ENCODE measurements at regions not wholly inside any gene's neighbourhood (a gene's known extent, or its start where the extent isn't known, plus 50 kb on each side); places are given as distances from the start of the nearest gene placed in this dataset.

GRCh38 chr2:120546048-120546864 lies 189.4 kb upstream of the GLI2 start:
- FAIRE-seq (no peak), DNase-seq (peak; percentile 43 to 88)
- Histone ChIP-seq H3K27ac (ENCODE audit: low read depth in 1 of 3, low read length in 2 of 3) (peak overlapping the region in 1 of 3 donors; percentile 15), H3K4me1 (ENCODE audit: control insufficient read depth in 3 of 3, insufficient read depth in 2 of 3, low read depth in 1 of 3, low read length in 2 of 3) (peaks cover 0 to 20% (median 0%) of the 10 kb centered on the region in 3 donors), H3K4me3 (ENCODE audit: low read depth in 1 of 3, low read length in 3 of 3) (no peak overlapping the region), H3K9me3 (ENCODE audit: control insufficient read depth in 2 of 2, insufficient read depth in 1 of 2, low read depth in 1 of 2, low read length in 1 of 2) (no peaks in the 10 kb centered on the region), H3K27me3 (ENCODE audit: control insufficient read depth in 3 of 3, insufficient read depth in 3 of 3, low read length in 3 of 3) (no peaks in the 10 kb centered on the region), H3K36me3 (ENCODE audit: control insufficient read depth in 3 of 3, insufficient read depth in 2 of 3, low read depth in 1 of 3, low read length in 3 of 3) (no peaks in the 10 kb centered on the region)
- WGBS, 3 donors, result 38 to 58% (median 44%) methylated on average over 27 of the region's 27 CpGs

- H3K27ac ChIP-seq (ENCODE audit: low read depth in 1 of 3, low read length in 2 of 3), result peak overlapping the region in 1 of 3 donors; percentile 15
- DNase-seq (peak in 1 of 2 donors; percentile 38), FAIRE-seq (no peak)
- no peak overlapping the region for H3K4me3 ChIP-seq (ENCODE audit: low read depth in 1 of 3, low read length in 3 of 3)
- H3K36me3 ChIP-seq (ENCODE audit: control insufficient read depth in 3 of 3, insufficient read depth in 2 of 3, low read depth in 1 of 3, low read length in 3 of 3), result no peaks in the 10 kb centered on the region
- no peaks in the 10 kb centered on the region for H3K9me3 ChIP-seq (ENCODE audit: control insufficient read depth in 2 of 2, insufficient read depth in 1 of 2, low read depth in 1 of 2, low read length in 1 of 2)
- H3K4me1 ChIP-seq (ENCODE audit: control insufficient read depth in 3 of 3, insufficient read depth in 2 of 3, low read depth in 1 of 3, low read length in 2 of 3), result peaks cover 0 to 20% (median 0%) of the 10 kb centered on the region in 3 donors
- H3K27me3 ChIP-seq (ENCODE audit: control insufficient read depth in 3 of 3, insufficient read depth in 3 of 3, low read length in 3 of 3), result no peaks in the 10 kb centered on the region
- WGBS, 3 donors, result 55 to 79% (median 61%) methylated on average over 7 of the region's 7 CpGs
Measured at GRCh38 chr2:120546865-120547390, 188.7 kb upstream of the GLI2 start.

GRCh38 chr2:120547662-120548061 lies 188.0 kb upstream of the GLI2 start:
- DNase-seq, result no peak
- WGBS, 3 donors, result 89 to 100% (median 95%) methylated on average over 1 of the region's 1 CpG
- no peak for FAIRE-seq
- Histone ChIP-seq H3K27ac (ENCODE audit: low read depth in 1 of 3, low read length in 2 of 3) (no peak overlapping the region), H3K4me3 (ENCODE audit: low read depth in 1 of 3, low read length in 3 of 3) (no peak overlapping the region), H3K9me3 (ENCODE audit: control insufficient read depth in 2 of 2, insufficient read depth in 1 of 2, low read depth in 1 of 2, low read length in 1 of 2) (no peaks in the 10 kb centered on the region), H3K36me3 (ENCODE audit: control insufficient read depth in 3 of 3, insufficient read depth in 2 of 3, low read depth in 1 of 3, low read length in 3 of 3) (no peaks in the 10 kb centered on the region), H3K4me1 (ENCODE audit: control insufficient read depth in 3 of 3, insufficient read depth in 2 of 3, low read depth in 1 of 3, low read length in 2 of 3) (peaks cover 0 to 20% (median 0%) of the 10 kb centered on the region in 3 donors), H3K27me3 (ENCODE audit: control insufficient read depth in 3 of 3, insufficient read depth in 3 of 3, low read length in 3 of 3) (no peaks in the 10 kb centered on the region)

GRCh38 chr2:120548627-120549608 lies 186.8 kb upstream of the GLI2 start:
- FAIRE-seq (no peak), DNase-seq (no peak)
- Histone ChIP-seq H3K9me3 (ENCODE audit: control insufficient read depth in 2 of 2, insufficient read depth in 1 of 2, low read depth in 1 of 2, low read length in 1 of 2) (no peaks in the 10 kb centered on the region), H3K4me1 (ENCODE audit: control insufficient read depth in 3 of 3, insufficient read depth in 2 of 3, low read depth in 1 of 3, low read length in 2 of 3) (peaks cover 0 to 26% (median 0%) of the 10 kb centered on the region in 3 donors), H3K27ac (ENCODE audit: low read depth in 1 of 3, low read length in 2 of 3) (no peak overlapping the region), H3K4me3 (ENCODE audit: low read depth in 1 of 3, low read length in 3 of 3) (no peak overlapping the region), H3K36me3 (ENCODE audit: control insufficient read depth in 3 of 3, insufficient read depth in 2 of 3, low read depth in 1 of 3, low read length in 3 of 3) (no peaks in the 10 kb centered on the region), H3K27me3 (ENCODE audit: control insufficient read depth in 3 of 3, insufficient read depth in 3 of 3, low read length in 3 of 3) (no peaks in the 10 kb centered on the region)
- WGBS, 3 donors, result 82 to 88% (median 85%) methylated on average over 16 of the region's 16 CpGs

- H3K4me1 ChIP-seq (ENCODE audit: control insufficient read depth in 3 of 3, insufficient read depth in 2 of 3, low read depth in 1 of 3, low read length in 2 of 3), result peaks cover 0 to 26% (median 0%) of the 10 kb centered on the region in 3 donors
- FAIRE-seq, result no peak
Measured at GRCh38 chr2:120549841-120550240, 185.8 kb upstream of the GLI2 start.

GRCh38 chr2:120550282-120550681 lies 185.4 kb upstream of the GLI2 start:
- Histone ChIP-seq H3K27me3 (ENCODE audit: control insufficient read depth in 3 of 3, insufficient read depth in 3 of 3, low read length in 3 of 3) (peaks cover 0 to 3% (median 0%) of the 10 kb centered on the region in 3 donors), H3K27ac (ENCODE audit: low read depth in 1 of 3, low read length in 2 of 3) (no peak overlapping the region), H3K4me3 (ENCODE audit: low read depth in 1 of 3, low read length in 3 of 3) (no peak overlapping the region), H3K9me3 (ENCODE audit: control insufficient read depth in 2 of 2, insufficient read depth in 1 of 2, low read depth in 1 of 2, low read length in 1 of 2) (no peaks in the 10 kb centered on the region), H3K4me1 (ENCODE audit: control insufficient read depth in 3 of 3, insufficient read depth in 2 of 3, low read depth in 1 of 3, low read length in 2 of 3) (peaks cover 0 to 26% (median 0%) of the 10 kb centered on the region in 3 donors), H3K36me3 (ENCODE audit: control insufficient read depth in 3 of 3, insufficient read depth in 2 of 3, low read depth in 1 of 3, low read length in 3 of 3) (no peaks in the 10 kb centered on the region)
- no peak for FAIRE-seq
- DNase-seq, result no peak
- 82 to 84% (median 83%) methylated on average over 4 of the region's 4 CpGs for WGBS, 3 donors

More at GRCh38 chr2:120549841-120550240, 185.8 kb upstream of the GLI2 start:
- Histone ChIP-seq H3K9me3 (ENCODE audit: control insufficient read depth in 2 of 2, insufficient read depth in 1 of 2, low read depth in 1 of 2, low read length in 1 of 2) (no peaks in the 10 kb centered on the region), H3K36me3 (ENCODE audit: control insufficient read depth in 3 of 3, insufficient read depth in 2 of 3, low read depth in 1 of 3, low read length in 3 of 3) (no peaks in the 10 kb centered on the region), H3K27ac (ENCODE audit: low read depth in 1 of 3, low read length in 2 of 3) (no peak overlapping the region), H3K27me3 (ENCODE audit: control insufficient read depth in 3 of 3, insufficient read depth in 3 of 3, low read length in 3 of 3) (peaks cover 0 to 3% (median 0%) of the 10 kb centered on the region in 3 donors), H3K4me3 (ENCODE audit: low read depth in 1 of 3, low read length in 3 of 3) (no peak overlapping the region)
- WGBS, 3 donors, result 82 to 93% (median 88%) methylated on average over 6 of the region's 6 CpGs
- DNase-seq, result no peak

- 41 to 61% (median 51%) methylated on average over 2 of the region's 2 CpGs for WGBS, 3 donors
- H3K4me3 ChIP-seq (ENCODE audit: low read depth in 1 of 3, low read length in 3 of 3), result no peak overlapping the region
- H3K9me3 ChIP-seq (ENCODE audit: control insufficient read depth in 2 of 2, insufficient read depth in 1 of 2, low read depth in 1 of 2, low read length in 1 of 2), result no peaks in the 10 kb centered on the region
- no peaks in the 10 kb centered on the region for H3K36me3 ChIP-seq (ENCODE audit: control insufficient read depth in 3 of 3, insufficient read depth in 2 of 3, low read depth in 1 of 3, low read length in 3 of 3)
- peaks cover 0 to 23% (median 0%) of the 10 kb centered on the region in 3 donors for H3K4me1 ChIP-seq (ENCODE audit: control insufficient read depth in 3 of 3, insufficient read depth in 2 of 3, low read depth in 1 of 3, low read length in 2 of 3)
- DNase-seq (no peak), FAIRE-seq (no peak)
- H3K27me3 ChIP-seq (ENCODE audit: control insufficient read depth in 3 of 3, insufficient read depth in 3 of 3, low read length in 3 of 3), result peaks cover 0 to 3% (median 0%) of the 10 kb centered on the region in 3 donors
- H3K27ac ChIP-seq (ENCODE audit: low read depth in 1 of 3, low read length in 2 of 3), result no peak overlapping the region
Measured at GRCh38 chr2:120550893-120551446, 184.7 kb upstream of the GLI2 start.

- Histone ChIP-seq H3K4me1 (ENCODE audit: control insufficient read depth in 3 of 3, insufficient read depth in 2 of 3, low read depth in 1 of 3, low read length in 2 of 3) (peaks cover 0 to 18% (median 0%) of the 10 kb centered on the region in 3 donors), H3K27me3 (ENCODE audit: control insufficient read depth in 3 of 3, insufficient read depth in 3 of 3, low read length in 3 of 3) (peaks cover 0 to 3% (median 0%) of the 10 kb centered on the region in 3 donors), H3K36me3 (ENCODE audit: control insufficient read depth in 3 of 3, insufficient read depth in 2 of 3, low read depth in 1 of 3, low read length in 3 of 3) (no peaks in the 10 kb centered on the region), H3K27ac (ENCODE audit: low read depth in 1 of 3, low read length in 2 of 3) (peak overlapping the region in 1 of 3 donors; percentile 45), H3K9me3 (ENCODE audit: control insufficient read depth in 2 of 2, insufficient read depth in 1 of 2, low read depth in 1 of 2, low read length in 1 of 2) (no peaks in the 10 kb centered on the region), H3K4me3 (ENCODE audit: low read depth in 1 of 3, low read length in 3 of 3) (no peak overlapping the region)
- DNase-seq, result no peak
- 38 to 46% (median 44%) methylated on average over 3 of the region's 3 CpGs for WGBS, 3 donors
- FAIRE-seq, result no peak
Measured at GRCh38 chr2:120551522-120551921, 184.1 kb upstream of the GLI2 start.
